ENCODE measurements at regions not wholly inside any gene's neighbourhood (a gene's known extent, or its start where the extent isn't known, plus 50 kb on each side); places are given as distances from the start of the nearest gene placed in this dataset.
"Not testable (repeated sequence)": the region's sequence is repeated elsewhere in the genome, so short reads cannot be mapped to it uniquely, and the experiment has no call there.

GRCh38 chr2:235439959-235440662 is 53.7 kb upstream of the AGAP1 start:
- Histone ChIP-seq H3K27ac (no peak overlapping the region), H3K27me3 (replicated peaks) (no peaks in the 10 kb centered on the region), H3K36me3 (replicated peaks) (no peaks in the 10 kb centered on the region), H3K4me3 (ENCODE audit: low read depth, low read length) (no peak overlapping the region)
- DNase-seq, result no peak
- in situ Hi-C loops (cut with HindIII; ENCODE audit: low pct_ligation_motif_present, low sequenced_read_pairs), result no loop called here
- TF ChIP-seq CTCF (IDR thresholded peaks at IDR 0.05; ENCODE audit: low read depth, low read length, missing control alignments), result no peak

GRCh38 chr2:235443580-235443979 is 50.3 kb upstream of the AGAP1 start:
- in situ Hi-C loops (cut with HindIII; ENCODE audit: low pct_ligation_motif_present, low sequenced_read_pairs); H3K4me3 ChIP-seq (ENCODE audit: low read depth, low read length); H3K27ac ChIP-seq; H3K36me3 ChIP-seq (replicated peaks); H3K27me3 ChIP-seq (replicated peaks); DNase-seq: not testable (repeated sequence)

All from brain microvascular endothelial cell (primary cell).